ENCODE measurements at regions not wholly inside any gene's neighbourhood (a gene's known extent, or its start where the extent isn't known, plus 50 kb on each side); places are given as distances from the start of the nearest gene placed in this dataset.

- Histone ChIP-seq H3K4me3 (ENCODE audit: low read depth, low read length) (no peak overlapping the region), H3K36me3 (no peaks in the 10 kb centered on the region), H3K27ac (no peak overlapping the region), H3K9me3 (ENCODE audit: severe bottlenecking) (no peaks in the 10 kb centered on the region), H3K27me3 (ENCODE audit: insufficient read depth, low read depth, severe bottlenecking) (no peaks in the 10 kb centered on the region)
- TF ChIP-seq CTCF (IDR thresholded peaks at IDR 0.05; ENCODE audit: low read depth, low read length), result no peak
- no peak for DNase-seq
These were observed 252.6 kb downstream of the RHOU start for GRCh38 chr1:228987736-228988506.

DNA sequence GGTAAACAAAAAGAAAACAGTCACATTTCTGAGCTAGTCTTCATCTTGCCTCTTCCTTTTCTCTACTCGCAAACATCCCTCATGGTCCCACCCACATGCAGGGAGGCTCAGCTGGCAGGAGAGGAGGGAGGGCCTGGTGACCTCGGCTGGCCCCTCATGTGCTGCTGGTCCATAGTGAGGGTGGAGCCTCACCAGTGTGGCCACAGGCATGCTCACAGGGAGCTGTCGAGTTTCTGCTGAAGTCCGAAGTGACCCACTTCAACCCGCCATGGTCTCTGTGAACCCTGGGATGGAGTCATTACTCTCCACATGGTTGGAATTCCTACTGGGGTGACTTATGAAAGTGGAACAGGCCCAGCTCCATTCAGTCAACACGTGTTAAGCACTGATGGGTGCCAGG, 253.4 kb downstream of the RHOU start:
- Histone ChIP-seq H3K4me3 (ENCODE audit: low read depth, low read length) (no peak overlapping the region), H3K27me3 (ENCODE audit: insufficient read depth, low read depth, severe bottlenecking) (no peaks in the 10 kb centered on the region), H3K36me3 (no peaks in the 10 kb centered on the region), H3K27ac (no peak overlapping the region), H3K9me3 (ENCODE audit: severe bottlenecking) (no peaks in the 10 kb centered on the region)
- TF ChIP-seq CTCF (IDR thresholded peaks at IDR 0.05; ENCODE audit: low read depth, low read length), result no peak
- DNase-seq, result no peak

- TF ChIP-seq CTCF (IDR thresholded peaks at IDR 0.05; ENCODE audit: low read depth, low read length), result no peak
- no peaks in the 10 kb centered on the region for H3K27me3 ChIP-seq (ENCODE audit: insufficient read depth, low read depth, severe bottlenecking)
- H3K9me3 ChIP-seq (ENCODE audit: severe bottlenecking), result no peaks in the 10 kb centered on the region
- no peak overlapping the region for H3K27ac ChIP-seq
- no peaks in the 10 kb centered on the region for H3K36me3 ChIP-seq
- H3K4me3 ChIP-seq (ENCODE audit: low read depth, low read length), result no peak overlapping the region
- DNase-seq, result no peak
These were observed 253.9 kb downstream of the RHOU start for GRCh38 chr1:228989176-228989575.

GRCh38 chr1:228989676-228989991, 254.4 kb downstream of the RHOU start:
- Histone ChIP-seq H3K27ac (no peak overlapping the region), H3K36me3 (no peaks in the 10 kb centered on the region), H3K4me3 (ENCODE audit: low read depth, low read length) (no peak overlapping the region), H3K9me3 (ENCODE audit: severe bottlenecking) (no peaks in the 10 kb centered on the region), H3K27me3 (ENCODE audit: insufficient read depth, low read depth, severe bottlenecking) (no peaks in the 10 kb centered on the region)
- TF ChIP-seq CTCF (IDR thresholded peaks at IDR 0.05; ENCODE audit: low read depth, low read length), result no peak
- no peak for DNase-seq

DNA sequence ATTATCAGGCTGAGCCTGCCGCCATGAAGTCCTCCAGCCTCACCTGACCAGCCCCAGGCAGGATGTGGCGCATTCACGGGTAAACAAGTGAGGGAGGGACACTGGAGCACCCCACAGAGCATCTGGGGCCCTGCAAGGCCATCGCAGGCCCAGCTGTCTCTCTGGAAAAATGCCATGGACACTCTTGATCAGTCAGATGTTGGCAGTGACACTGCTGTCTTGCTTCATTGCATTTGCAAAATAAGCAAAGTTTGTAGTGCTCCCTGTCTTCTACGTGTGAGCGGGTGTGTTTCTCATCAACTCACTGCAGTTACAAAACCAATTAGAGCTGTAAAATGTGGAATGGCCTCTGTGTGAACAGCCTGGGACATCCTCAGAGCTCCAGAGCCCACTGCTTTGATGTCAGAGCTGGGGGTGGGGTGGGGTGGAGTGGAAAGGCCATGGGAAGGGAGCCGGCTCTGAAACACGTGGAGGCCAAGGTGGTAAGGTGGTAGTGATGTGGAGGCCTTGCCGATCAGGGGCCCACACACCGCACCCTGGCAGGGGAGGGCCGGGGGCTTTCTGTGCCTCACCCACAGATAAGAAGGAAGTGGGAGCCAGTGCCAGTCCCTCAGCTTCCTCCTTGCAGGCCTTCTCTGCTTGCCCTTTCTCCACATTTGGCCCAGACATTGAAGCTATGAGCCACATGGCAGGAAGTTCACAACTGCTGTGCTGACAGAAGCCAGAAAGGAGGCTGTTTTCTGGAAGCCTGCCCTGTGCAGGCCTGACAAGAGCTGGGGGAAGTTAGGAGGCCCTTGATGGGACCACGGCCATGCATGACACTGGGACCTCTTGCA, 254.9 kb downstream of the RHOU start:
- Histone ChIP-seq H3K27ac (no peak overlapping the region), H3K27me3 (ENCODE audit: insufficient read depth, low read depth, severe bottlenecking) (no peaks in the 10 kb centered on the region), H3K4me3 (ENCODE audit: low read depth, low read length) (no peak overlapping the region), H3K9me3 (ENCODE audit: severe bottlenecking) (no peaks in the 10 kb centered on the region), H3K36me3 (no peaks in the 10 kb centered on the region)
- DNase-seq, result no peak
- TF ChIP-seq CTCF (IDR thresholded peaks at IDR 0.05; ENCODE audit: low read depth, low read length), result no peak
